ENCODE measurements at regions not wholly inside any gene's neighbourhood (a gene's known extent, or its start where the extent isn't known, plus 50 kb on each side); places are given as distances from the start of the nearest gene placed in this dataset.
"Not testable (repeated sequence)": the region's sequence is repeated elsewhere in the genome, so short reads cannot be mapped to it uniquely, and the experiment has no call there.

DNA sequence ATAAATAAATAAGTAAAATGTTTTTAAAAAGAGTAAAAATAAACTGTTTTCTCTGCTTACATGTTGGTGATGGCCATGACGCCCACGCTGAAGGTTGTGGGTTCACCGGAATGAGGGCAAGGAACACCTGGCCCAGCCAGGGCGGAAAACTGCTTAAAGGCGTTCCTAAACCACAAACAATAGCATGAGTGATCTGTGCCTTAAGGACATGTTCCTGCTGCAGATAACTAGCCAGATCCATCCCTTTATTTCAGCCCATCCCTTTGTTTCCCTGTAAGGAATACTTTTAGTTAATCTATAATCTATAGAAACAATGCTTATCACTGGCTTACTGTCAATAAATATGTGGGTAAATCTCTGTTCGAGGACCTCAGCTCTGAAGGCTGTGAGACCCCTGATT lies 63.3 kb upstream of the CEP78 start:
- not testable (repeated sequence) for DNase-seq (ENCODE audit: low spot score, unreplicated experiment); H3K4me1 Mint-ChIP-seq (ENCODE audit: low read depth); H3K36me3 Mint-ChIP-seq (ENCODE audit: insufficient read depth); H3K4me3 Mint-ChIP-seq (ENCODE audit: low read depth); H3K27me3 Mint-ChIP-seq; H3K27ac Mint-ChIP-seq
- peaks cover 26% of the 10 kb centered on the region for H3K9me3 Mint-ChIP-seq (ENCODE audit: low read depth)

DNA sequence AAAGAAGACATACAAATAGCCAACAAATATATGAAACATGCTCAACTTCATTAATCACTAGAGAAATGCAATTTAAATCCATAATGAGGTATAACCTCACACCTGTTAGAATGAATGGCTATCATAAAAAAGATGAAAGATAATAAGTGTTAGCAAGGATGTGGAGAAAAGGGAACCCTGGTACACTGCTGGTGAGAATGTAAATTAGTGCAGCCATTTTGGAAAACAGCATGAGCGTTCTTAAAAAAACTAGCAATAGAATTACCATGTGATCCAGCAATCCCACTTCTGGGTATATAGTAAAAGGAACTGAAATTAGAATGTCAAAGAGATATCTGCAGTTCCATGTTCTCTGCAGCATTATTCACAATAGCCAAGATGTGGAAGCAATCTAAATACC lies 64.2 kb upstream of the CEP78 start:
- no peak for TF ChIP-seq CTCF (IDR thresholded peaks at IDR 0.05; ENCODE audit: unreplicated experiment)
- Mint-ChIP-seq H3K4me1 (ENCODE audit: low read depth) (peaks cover 14% of the 10 kb centered on the region), H3K27ac (no peak overlapping the region), H3K36me3 (ENCODE audit: insufficient read depth) (peaks cover 5% of the 10 kb centered on the region), H3K9me3 (ENCODE audit: low read depth) (peaks cover 26% of the 10 kb centered on the region), H3K27me3 (no peaks in the 10 kb centered on the region), H3K4me3 (ENCODE audit: low read depth) (no peak overlapping the region)
- DNase-seq (ENCODE audit: low spot score, unreplicated experiment), result no peak

DNA sequence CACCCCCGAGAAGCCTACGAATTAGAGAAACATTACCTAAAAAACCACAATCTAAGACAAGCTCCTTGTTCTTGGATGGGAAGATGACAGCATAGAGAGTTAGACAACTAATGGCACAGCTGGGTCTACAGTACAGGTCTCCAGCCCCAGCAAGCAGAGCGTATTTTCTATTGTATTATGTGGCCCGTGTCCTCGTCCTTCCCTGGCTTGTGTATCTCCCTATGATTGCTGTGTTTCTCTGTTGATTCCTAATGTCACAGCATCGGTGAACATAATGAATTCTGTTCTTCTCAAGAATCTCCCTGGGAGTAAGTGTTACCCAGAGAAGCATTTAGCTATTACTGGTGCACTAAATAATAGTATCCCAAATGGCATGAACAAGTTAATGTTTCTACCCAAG lies 66.8 kb upstream of the CEP78 start:
- Mint-ChIP-seq H3K36me3 (ENCODE audit: insufficient read depth) (peaks cover 8% of the 10 kb centered on the region), H3K27me3 (no peaks in the 10 kb centered on the region), H3K4me1 (ENCODE audit: low read depth) (peaks cover 18% of the 10 kb centered on the region), H3K4me3 (ENCODE audit: low read depth) (no peak overlapping the region), H3K9me3 (ENCODE audit: low read depth) (peaks cover 29% of the 10 kb centered on the region), H3K27ac (peak overlapping the region; percentile 37)
- DNase-seq (ENCODE audit: low spot score, unreplicated experiment), result no peak
- no peak for TF ChIP-seq CTCF (IDR thresholded peaks at IDR 0.05; ENCODE audit: unreplicated experiment)

DNA sequence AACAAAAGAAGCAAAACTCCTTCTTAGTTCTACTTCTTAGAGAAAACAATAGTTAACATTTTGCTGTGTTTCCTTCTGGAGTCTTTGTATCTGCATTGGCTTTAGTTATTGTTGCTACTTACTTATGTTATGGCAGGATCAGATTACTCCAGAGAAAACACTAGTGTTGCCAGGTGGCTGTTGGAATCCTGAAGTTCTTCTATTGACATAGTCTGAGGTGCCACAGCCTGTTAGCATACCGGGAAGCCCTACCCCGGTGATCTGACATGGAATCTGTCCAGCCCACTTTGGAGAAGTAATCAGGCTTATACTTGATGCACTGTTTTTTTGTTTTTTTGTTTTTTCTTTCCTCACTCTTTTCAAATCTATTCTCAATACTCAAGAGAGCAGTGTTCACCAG lies 68.5 kb upstream of the CEP78 start:
- H3K27me3 Mint-ChIP-seq, result no peaks in the 10 kb centered on the region
- peaks cover 18% of the 10 kb centered on the region for H3K4me1 Mint-ChIP-seq (ENCODE audit: low read depth)
- H3K4me3 Mint-ChIP-seq (ENCODE audit: low read depth), result peak overlapping the region; percentile 35
- peak overlapping the region; percentile 92 for H3K27ac Mint-ChIP-seq
- peak; percentile 29 for DNase-seq (ENCODE audit: low spot score, unreplicated experiment)
- H3K9me3 Mint-ChIP-seq (ENCODE audit: low read depth), result peaks cover 30% of the 10 kb centered on the region
- no peak for TF ChIP-seq CTCF (IDR thresholded peaks at IDR 0.05; ENCODE audit: unreplicated experiment)
- H3K36me3 Mint-ChIP-seq (ENCODE audit: insufficient read depth), result peaks cover 12% of the 10 kb centered on the region

- DNase-seq (ENCODE audit: low spot score, unreplicated experiment), result no peak
- Mint-ChIP-seq H3K27ac (peak overlapping the region; percentile 18), H3K4me3 (ENCODE audit: low read depth) (no peak overlapping the region), H3K9me3 (ENCODE audit: low read depth) (peaks cover 18% of the 10 kb centered on the region), H3K27me3 (no peaks in the 10 kb centered on the region), H3K4me1 (ENCODE audit: low read depth) (peaks cover 12% of the 10 kb centered on the region), H3K36me3 (ENCODE audit: insufficient read depth) (peaks cover 11% of the 10 kb centered on the region)
- no peak for TF ChIP-seq CTCF (IDR thresholded peaks at IDR 0.05; ENCODE audit: unreplicated experiment)
These were observed 72.0 kb upstream of the CEP78 start for GRCh38 chr9:78163834-78164233.

- no peak overlapping the region for H3K4me3 Mint-ChIP-seq (ENCODE audit: low read depth)
- H3K36me3 Mint-ChIP-seq (ENCODE audit: insufficient read depth), result peaks cover 2% of the 10 kb centered on the region
- H3K27me3 Mint-ChIP-seq, result no peaks in the 10 kb centered on the region
- H3K4me1 Mint-ChIP-seq (ENCODE audit: low read depth), result no peaks in the 10 kb centered on the region
- DNase-seq (ENCODE audit: low spot score, unreplicated experiment), result no peak
- no peak overlapping the region for H3K27ac Mint-ChIP-seq
- TF ChIP-seq CTCF (IDR thresholded peaks at IDR 0.05; ENCODE audit: unreplicated experiment), result no peak
- peaks cover 33% of the 10 kb centered on the region for H3K9me3 Mint-ChIP-seq (ENCODE audit: low read depth)
These were observed 77.6 kb upstream of the CEP78 start for GRCh38 chr9:78158286-78158685.

Measured in progenitor cell of endocrine pancreas (in vitro differentiated cells).